Hematopoietic multipotent progenitor cell treated with erythropoietin and hydrocortisone succinate and interleukin-3 and kit ligand, for 8 days (in vitro differentiated cells): ENCODE measurements at regions not wholly inside any gene's neighbourhood (a gene's known extent, or its start where the extent isn't known, plus 50 kb on each side); places are given as distances from the start of the nearest gene placed in this dataset.
A peak's percentile ranks its signal among the peaks of the same experiment; 100 is the strongest.

Experiments
- DNase-seq: peaks from one replicate; pipeline ENCODE4 v3.0.0-alpha.2; 2015

DNA sequence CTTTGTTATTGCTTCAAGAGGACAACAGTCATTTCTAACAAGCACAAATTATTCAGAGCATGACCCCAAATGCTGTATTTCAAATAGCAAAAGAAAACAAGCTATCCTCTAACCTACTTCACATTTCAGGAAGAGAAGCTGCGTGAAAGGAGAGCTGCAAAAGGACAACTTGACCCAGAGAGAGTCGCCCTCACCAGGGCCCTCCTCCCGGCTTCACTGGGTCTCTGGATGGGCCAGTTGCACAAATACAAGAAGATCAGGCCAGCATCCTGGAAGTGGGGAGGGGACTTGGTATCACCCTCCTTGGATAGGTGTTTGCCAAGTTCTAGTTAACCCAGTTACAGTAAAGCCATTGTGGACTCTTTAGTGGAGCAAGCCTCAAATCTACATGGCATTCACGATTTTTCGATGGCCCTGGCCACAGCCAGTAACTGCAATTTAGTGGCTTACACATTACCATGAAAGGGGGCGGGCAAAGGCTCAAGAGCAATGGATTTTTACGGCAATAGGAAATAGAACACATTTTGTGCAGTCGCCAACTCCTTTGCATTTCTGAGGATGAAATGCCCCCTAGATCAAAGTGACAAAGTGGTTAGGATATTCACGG, 166.9 kb upstream of the DIO2 start:
- no peak for DNase-seq

- DNase-seq: no peak
These were observed 153.5 kb upstream of the DIO2 start for GRCh38 chr14:80364816-80365215.

GRCh38 chr14:80364274-80364673, 153.0 kb upstream of the DIO2 start:
- peak; percentile 3 for DNase-seq

- no peak for DNase-seq
These were observed 146.8 kb upstream of the DIO2 start for GRCh38 chr14:80358112-80358511.

- no peak for DNase-seq
These were observed 145.1 kb upstream of the DIO2 start for GRCh38 chr14:80356413-80356812.

GRCh38 chr14:80354860-80355581, 143.7 kb upstream of the DIO2 start:
- DNase-seq: no peak

- DNase-seq: no peak
These were observed 141.2 kb upstream of the DIO2 start for GRCh38 chr14:80352471-80352870.

- DNase-seq: no peak
These were observed 139.4 kb upstream of the DIO2 start for GRCh38 chr14:80350707-80351106.

DNA sequence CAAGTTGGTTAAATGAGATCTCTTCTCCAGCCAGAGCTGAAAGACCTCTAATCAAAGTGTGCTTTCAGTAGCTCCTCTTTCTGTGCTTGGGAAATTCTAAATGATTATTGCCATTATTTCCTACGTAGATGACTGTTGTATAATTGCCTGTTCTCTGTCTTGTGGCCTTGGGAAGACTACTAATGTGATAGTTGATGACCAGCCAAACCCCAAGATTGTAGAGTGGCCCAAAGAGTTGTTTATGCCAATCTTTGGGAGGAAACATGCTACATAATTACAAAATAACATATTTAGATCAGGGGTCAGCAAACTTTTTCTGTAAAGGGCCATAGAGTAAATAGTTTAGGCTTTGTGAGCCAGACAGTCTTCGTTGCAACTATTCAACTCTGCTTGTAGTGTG, 135.1 kb upstream of the DIO2 start:
- DNase-seq: no peak

DNA sequence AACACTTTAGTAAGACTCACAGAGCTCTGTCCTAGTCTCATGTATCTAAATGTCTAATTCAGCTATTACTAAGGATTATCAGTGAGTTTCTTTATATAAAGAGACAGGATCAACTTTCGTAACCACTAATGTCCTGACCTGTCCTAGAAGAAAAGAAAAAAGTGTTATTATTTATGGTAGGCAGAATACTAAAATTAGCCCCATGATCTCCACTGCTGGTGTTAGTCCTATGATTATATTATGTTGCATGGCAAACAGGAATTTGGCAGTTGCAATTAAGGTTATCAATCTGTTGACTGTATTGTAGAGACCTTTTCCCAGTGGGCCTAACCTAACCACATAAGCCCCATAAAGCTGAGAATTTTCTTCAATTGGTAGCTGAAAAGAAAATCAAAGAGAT, 132.9 kb upstream of the DIO2 start:
- DNase-seq: no peak

DNA sequence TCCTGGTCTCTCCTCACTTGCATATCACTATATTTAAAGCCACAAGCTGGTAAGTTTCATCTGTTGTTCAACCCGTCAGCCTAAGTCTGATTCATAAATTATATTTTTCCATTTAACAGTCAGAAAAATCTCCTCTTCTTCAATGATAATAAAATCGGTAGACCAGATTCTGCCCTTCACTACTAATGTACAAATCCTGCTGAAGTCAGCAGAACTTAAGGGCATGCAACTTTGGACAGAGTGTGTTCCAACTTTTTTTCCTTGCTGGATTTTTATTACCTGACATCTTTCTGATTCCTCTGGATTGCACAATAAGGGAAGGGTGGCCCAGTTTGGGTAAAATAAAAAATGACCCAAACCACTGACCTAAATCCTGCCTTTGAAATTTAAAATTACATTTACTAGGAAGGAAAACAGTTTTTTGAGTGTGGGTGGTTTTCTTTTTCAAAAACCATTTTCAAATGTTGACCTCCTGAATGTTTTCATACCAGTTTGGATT, 125.4 kb upstream of the DIO2 start:
- no peak for DNase-seq

- DNase-seq: no peak
These were observed 114.4 kb upstream of the DIO2 start for GRCh38 chr14:80325688-80326087.

DNA sequence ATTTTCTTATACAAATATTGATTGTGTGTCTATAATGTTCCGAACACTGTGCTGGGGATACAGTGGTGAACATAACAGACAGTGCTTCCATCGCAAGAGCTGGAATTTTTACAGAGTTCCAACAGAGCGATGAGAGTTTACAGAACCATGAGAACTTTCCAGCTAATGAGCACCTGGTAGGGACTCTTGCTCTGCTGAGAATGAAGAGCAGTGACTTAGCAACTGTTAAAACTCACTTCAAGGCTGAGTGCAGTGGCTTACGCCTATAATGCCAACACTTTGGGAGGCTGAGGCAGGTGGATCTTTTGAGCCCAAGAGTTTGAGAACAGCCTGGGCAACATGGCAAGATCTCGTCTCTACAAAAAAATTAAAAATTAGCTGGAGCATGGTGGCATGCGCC, 113.8 kb upstream of the DIO2 start:
- DNase-seq: no peak

DNA sequence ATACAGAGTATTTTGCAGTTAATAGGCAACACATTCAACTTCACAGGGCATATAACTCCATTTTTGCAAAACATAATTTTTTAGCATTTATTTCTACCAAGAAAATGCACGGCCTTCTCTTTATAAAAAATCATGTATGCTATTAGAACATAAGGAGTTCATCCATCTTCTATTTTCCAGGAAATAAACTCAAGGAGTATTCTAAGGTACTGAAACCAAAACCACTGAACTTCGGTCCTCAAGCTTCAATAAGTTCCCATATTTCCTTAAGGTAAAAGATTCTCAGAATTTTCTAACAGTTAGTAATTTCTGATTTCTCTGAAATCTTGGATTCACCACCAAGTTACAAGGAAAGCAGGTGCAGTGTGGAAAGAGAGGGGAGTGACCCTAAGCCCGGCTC, 113.3 kb upstream of the DIO2 start:
- DNase-seq: no peak

GRCh38 chr14:80323038-80323665, 111.8 kb upstream of the DIO2 start:
- DNase-seq: no peak

GRCh38 chr14:80316441-80316840, 105.1 kb upstream of the DIO2 start:
- no peak for DNase-seq

- DNase-seq: no peak
These were observed 104.4 kb upstream of the DIO2 start for GRCh38 chr14:80315681-80316080.

DNA sequence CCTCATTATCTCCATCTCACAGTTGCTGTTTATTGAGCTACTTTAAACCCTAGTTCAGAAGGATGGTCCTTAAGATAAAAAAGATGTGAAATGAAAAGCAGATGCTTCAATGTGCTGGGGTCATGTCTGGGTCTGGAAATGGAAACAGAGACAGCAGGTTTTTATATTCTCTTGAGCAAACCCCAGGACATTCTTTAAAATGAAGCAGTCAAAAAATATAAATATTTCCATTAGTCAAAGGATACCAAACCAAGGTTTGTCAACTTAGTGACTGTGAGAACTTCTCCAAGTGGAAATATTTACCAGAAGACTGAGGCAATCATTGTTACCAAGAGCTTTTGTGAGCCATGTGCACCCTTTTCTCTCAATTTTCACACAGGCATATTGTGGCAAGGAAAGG, 102.5 kb upstream of the DIO2 start:
- DNase-seq: no peak

GRCh38 chr14:80310938-80311750, 99.8 kb upstream of the DIO2 start:
- DNase-seq: no peak

DNA sequence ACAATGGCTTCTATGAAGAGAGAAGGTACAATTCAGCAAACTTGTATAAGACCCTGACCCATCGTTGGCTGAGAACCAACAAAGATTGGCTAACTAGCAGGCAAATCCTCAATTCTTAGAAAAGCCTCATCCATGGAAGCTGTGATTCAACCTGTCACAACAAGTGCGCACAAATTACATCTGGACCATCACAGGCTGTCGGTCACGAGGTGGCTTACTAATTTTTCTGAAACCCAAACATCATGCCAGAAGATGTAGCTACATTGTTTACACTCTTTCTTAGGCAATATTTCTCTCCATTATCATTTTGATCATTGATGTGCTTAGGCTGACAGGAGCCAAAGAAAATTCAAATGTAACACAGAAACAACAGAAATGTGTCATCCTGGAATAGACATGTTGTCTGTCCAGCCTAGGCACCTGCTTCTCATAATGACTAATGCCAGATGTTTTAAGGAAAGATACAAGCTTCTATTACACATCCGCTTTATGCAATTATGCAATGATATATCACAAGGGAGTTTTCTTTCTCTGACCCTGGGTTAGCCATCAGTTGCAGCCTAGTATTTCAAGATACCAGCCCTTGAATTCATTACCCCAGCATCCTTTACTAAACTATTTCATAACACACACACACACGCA, 92.9 kb upstream of the DIO2 start:
- DNase-seq: no peak

- DNase-seq: no peak
These were observed 89.0 kb upstream of the DIO2 start for GRCh38 chr14:80300351-80300750.

GRCh38 chr14:80298491-80299017, 87.2 kb upstream of the DIO2 start:
- DNase-seq: no peak

DNA sequence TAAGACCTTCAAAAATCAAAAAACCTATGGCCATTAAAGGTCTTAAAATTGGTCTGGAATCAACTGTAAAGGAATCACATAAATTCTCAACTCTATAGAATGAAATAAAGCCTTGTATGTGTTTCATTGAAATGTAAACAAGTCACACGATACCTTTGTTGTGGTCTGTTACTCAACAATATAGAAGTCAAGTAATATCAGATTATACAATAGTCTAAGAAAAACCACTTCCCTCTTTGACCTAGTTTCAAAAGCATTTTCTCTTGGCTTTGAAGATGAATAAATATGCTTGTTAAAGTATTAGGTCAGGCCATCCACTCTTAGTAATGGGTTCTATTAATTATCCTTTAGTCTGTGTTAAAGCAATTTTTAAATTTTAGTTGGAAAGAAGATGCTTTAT, 79.8 kb upstream of the DIO2 start:
- no peak for DNase-seq
